HG02885 (cell line): ENCODE measurements at regions not wholly inside any gene's neighbourhood (a gene's known extent, or its start where the extent isn't known, plus 50 kb on each side); places are given as distances from the start of the nearest gene placed in this dataset.
"Not testable (repeated sequence)": the region's sequence is repeated elsewhere in the genome, so short reads cannot be mapped to it uniquely, and the experiment has no call there.

Experiments
- ATAC-seq: cut with Tn5 transposase; IDR thresholded peaks from one replicate; pipeline ENCODE4 v1.9.1; 2021; ENCODE audit warnings: mild to moderate bottlenecking; ENCODE audit not compliant: unreplicated experiment, poor library complexity

DNA sequence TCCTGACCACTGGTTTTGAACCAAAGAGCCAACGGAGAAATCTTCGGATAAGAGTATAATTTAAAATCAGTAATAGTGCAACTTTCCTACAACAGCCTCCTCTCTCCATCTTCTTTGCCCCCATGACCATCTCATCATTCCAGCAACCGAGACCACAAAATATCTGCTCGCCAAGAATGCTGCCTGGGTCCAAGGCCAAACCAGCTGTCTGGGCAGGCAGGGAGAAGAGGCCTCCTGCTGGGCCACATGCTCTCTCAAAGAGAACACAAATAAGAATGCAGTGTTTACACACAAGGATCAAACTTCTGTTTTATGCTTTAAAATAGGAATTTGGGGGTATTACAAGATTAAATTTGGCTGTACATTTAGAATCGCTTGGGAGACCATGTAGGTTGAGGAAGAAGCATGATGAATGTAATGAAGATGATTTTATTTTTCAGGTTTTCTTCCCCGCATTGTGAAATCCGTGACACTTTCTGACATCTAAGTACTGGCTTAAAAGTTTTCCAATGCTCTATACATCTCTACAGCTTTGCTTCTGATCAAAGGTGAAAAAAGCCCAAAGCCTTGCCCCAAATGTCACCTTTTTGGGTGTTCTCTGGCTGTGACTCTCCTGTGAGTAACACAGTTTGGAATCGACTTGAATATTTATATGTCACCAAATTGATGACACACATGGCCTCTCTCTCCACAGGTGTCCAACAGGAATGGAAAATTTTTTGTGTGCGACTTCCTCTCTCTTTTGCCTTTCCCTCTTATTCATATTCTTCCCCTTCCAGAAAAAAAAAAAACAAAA lies 79.4 kb upstream of the PROKR2 start:
- ATAC-seq, result no peak

DNA sequence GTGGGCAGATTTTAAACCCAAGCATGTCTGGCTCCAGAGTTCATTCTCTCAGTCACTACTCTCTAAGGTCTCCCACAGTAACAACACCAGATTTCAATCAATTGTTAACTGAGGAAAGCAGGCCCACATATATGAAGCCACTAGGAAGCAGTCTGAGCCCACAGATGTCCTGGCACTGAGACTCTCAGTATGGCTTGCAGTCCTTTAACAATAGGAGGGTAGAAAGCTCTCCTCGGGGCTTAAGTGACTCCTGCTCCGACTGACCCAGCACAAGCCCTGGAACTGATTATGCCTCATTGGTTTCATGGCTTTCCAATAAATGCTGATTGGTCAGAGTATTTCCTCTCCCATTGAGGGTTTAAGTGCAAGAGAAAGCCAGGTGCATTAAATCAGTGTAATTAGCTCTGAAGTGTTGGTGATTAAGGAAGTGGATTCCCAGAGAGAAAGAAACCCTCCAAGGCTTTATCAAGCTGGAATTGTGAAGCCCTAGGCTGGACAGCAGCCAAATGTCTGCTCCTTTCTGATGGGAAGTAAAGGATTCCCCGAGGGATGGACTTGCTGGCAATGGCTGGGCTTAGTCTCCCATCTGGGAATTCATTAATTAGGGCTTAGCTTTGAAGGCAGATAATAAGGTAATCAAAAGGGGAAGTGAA lies 76.6 kb upstream of the PROKR2 start:
- ATAC-seq, result no peak

DNA sequence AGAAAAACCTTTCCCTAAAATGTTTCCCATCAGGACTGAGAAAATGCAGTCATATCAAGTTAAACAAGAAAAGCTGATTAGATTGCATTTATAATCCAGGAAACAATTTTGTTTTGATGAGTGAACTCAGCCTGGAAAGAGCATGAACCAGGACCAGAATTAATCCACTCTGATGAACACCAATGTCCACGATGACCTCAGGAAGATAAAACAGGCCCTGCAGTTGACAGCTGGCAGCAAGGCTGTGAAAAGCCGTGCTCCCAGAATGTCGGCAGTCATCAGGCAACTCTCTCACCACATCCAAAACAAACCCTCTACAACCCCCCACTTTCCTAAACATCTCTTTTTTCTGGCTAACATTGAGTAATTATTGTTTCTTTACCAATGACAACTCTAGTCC lies 74.0 kb upstream of the PROKR2 start:
- ATAC-seq, result no peak

DNA sequence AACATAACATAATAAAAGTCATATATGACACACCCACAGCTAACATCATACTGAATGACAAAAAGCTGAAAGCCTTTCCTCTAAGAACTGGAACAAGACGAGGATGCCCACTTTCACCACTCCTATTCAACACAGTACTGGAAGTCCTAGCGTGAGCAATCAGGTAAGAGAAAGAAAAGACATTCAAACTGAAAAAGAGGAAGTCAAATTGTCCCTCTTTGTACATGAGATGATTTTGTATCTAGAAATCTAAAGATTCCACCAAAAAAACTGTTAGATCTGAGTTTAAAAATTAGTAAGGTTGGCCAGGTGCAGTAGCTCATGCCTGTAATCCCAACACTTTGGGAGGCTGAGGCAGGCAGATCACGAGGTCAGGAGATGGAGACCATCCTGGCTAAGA lies 70.1 kb upstream of the PROKR2 start:
- ATAC-seq, result not testable (repeated sequence)

DNA sequence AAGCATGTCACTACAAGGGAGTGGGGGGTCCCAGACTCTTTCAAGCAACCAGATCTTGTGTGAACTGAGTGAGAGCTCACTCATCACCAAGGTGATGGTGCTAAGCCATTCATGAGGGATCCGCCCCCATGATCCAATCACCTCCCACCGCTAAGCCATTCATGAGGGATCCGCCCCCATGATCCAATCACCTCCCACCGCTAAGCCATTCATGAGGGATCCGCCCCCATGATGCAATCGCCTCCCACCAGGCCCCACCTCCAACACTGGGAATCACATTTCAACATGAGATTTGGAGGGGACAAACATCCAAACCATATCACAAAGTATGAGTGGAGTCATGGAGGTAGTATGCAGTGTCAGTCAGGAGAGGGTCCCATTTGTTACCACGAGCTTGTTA lies 64.8 kb upstream of the PROKR2 start:
- not testable (repeated sequence) for ATAC-seq

DNA sequence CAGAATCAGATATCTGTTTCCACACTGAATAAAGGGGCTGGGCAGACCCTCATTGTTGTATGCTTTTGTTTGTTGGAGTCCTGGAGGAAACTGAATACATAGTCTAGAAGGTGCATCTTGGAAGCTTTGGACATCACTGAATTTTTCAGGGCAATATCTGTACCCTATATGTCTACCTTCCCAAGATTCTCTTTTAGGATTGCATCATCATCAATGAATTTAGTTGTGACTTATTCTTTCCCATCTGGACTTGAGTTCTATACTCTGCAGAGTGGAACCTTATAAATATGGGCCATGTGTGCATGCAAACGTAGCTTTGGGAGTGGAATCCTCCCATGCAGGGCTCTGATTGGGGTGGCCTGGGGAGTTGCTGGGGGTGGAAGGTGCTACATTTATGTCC lies 60.7 kb upstream of the PROKR2 start:
- ATAC-seq, result no peak

DNA sequence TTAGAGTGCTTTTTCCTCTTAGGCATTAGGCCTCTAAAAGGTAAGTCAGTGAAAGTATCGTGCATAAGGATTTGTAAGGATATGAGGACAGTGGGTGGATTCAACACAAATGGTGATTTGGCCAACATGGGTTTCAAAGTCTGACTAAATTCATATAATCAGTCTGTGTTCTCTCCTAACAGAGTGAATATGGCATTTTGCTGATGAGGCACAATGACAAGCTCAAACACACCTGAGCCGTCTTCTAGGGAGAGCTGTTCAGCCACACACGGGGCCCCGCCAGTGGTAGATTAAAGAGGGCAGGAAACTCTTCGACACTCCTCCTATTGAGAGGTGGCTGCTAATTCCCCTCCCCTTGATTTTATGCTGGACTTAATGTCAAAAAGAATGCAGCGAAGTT lies 59.5 kb upstream of the PROKR2 start:
- ATAC-seq, result no peak

DNA sequence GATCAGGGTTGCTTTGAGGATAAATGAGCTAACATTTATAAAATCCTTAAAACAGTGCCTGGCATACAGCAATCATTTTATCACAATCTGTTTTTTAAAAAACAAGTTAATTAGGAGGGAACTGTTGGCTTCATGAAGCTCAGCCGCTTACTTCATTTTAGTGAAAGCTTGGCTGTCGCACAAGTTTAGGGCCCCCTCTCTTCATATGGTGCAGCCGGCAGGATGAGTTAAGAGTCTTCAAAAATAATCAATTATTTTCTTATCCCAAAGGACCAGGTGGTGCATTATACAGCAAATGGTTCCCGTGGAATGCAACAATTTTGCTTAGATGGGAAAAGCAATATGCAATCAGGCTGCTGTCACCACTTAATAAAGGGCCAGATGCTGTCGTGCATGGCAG lies 57.4 kb upstream of the PROKR2 start:
- ATAC-seq, result no peak

DNA sequence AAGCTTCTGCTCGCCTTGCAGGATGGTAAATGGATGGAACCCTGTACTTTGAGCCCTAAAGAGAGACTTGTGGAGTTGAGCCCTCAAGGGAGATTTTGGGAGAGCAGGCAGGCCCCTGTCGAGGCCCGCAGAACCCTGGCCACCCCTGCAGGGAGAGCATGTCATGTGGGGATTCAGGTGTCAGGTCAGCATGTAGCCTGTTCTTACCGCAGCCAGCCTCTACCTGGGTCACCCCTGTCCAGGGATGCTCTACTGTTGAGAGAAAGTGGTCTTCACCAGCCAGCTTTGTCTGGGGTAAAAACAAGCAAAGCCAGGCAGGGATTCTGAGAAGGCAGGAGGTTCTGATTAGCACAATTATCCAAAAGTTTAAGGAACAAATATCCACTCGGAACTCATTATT lies 55.6 kb upstream of the PROKR2 start:
- no peak for ATAC-seq

DNA sequence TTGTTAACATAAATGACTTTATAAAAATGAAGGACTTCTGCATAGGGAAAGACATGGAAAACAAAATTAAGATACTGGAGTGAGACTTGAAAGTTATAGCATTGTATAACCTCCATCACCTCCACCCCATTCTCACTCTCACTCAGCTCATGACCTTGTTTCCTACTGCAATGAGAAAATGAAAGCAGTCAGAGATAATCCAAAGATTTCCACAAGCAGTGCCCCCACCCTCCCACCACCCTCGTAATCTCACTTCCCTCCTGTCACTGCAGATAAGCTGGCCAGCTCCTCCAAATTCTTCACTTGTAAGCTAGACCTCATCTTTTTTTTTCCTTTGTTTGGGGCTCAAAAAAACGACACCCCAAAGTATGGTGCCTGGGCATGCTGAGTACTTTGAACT lies 52.9 kb upstream of the PROKR2 start:
- no peak for ATAC-seq
